Transverse colon (tissue), 4 donors: ENCODE measurements at regions not wholly inside any gene's neighbourhood (a gene's known extent, or its start where the extent isn't known, plus 50 kb on each side); places are given as distances from the start of the nearest gene placed in this dataset.

Experiments used
- EP300 ChIP-seq: sonication (generic); formaldehyde crosslinking; IDR thresholded peaks from one replicate; pipeline ENCODE4 v1.6.1; 2017; ENCODE audit warnings: antibody characterized with exemption, low read depth
- POLR2A ChIP-seq: fragments of 450-650 bp; IDR thresholded peaks from one replicate; pipeline ENCODE4 v1.6.1; 2016; ENCODE audit warnings: antibody characterized with exemption, mild to moderate bottlenecking, moderate library complexity
- POLR2AphosphoS5 ChIP-seq, 3 donors: sonication (generic); formaldehyde crosslinking; IDR thresholded peaks; one replicate each; pipeline ENCODE4 v1.6.1; 2016; ENCODE audit warnings: antibody characterized with exemption in 3 of 3
- TF ChIP-seq, protein P1 (sequence below), 5 experiments: fragments of 200-600 bp in 3 of 5; fragments of 450-650 bp in 2 of 5; sonication (generic) in 3 of 5; IDR thresholded peaks; 1 replicate in 2 of 5; 2 replicates in 3 of 5; pipeline ENCODE4 v1.5.1; 2016 to 2017; ENCODE audit warnings: antibody characterized with exemption in 5 of 5, inconsistent platforms in 3 of 5, mild to moderate bottlenecking in 2 of 5, moderate library complexity in 1 of 5

DNA sequence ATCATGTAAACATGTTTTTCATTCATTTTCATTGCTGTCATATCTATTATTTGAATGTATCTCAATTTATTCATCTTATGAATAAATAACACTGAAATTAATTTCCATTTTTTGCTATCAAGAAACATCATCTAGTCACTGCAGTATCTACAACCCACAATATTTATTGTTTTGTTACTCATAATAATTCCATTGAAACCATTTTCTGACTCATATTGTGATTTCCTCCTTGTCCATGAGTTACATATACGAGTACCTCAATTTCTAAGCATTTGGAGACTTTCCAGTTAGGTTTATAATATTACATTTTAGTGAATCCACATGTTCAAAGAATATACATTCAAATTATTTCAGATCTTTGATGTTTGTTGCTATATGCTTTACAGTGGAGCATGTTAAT is 1524.0 kb downstream of the SLITRK1 start:
- TF ChIP-seq EP300 = no peak
- TF ChIP-seq, protein P1, sequence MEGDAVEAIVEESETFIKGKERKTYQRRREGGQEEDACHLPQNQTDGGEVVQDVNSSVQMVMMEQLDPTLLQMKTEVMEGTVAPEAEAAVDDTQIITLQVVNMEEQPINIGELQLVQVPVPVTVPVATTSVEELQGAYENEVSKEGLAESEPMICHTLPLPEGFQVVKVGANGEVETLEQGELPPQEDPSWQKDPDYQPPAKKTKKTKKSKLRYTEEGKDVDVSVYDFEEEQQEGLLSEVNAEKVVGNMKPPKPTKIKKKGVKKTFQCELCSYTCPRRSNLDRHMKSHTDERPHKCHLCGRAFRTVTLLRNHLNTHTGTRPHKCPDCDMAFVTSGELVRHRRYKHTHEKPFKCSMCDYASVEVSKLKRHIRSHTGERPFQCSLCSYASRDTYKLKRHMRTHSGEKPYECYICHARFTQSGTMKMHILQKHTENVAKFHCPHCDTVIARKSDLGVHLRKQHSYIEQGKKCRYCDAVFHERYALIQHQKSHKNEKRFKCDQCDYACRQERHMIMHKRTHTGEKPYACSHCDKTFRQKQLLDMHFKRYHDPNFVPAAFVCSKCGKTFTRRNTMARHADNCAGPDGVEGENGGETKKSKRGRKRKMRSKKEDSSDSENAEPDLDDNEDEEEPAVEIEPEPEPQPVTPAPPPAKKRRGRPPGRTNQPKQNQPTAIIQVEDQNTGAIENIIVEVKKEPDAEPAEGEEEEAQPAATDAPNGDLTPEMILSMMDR (IDR thresholded peaks at IDR 0.05) = no peak
- no peak for TF ChIP-seq POLR2A
- TF ChIP-seq POLR2AphosphoS5 (IDR thresholded peaks at IDR 0.05) = no peak
